Mesenchymal stem cell (in vitro differentiated cells and primary cell): ENCODE measurements at regions not wholly inside any gene's neighbourhood (a gene's known extent, or its start where the extent isn't known, plus 50 kb on each side); places are given as distances from the start of the nearest gene placed in this dataset.

ENCODE experiments used
- DNase-seq: peaks from one replicate; pipeline ENCODE4 v3.0.0-alpha.2; 2013
- H2AFZ ChIP-seq: one replicate; pipeline ENCODE4 v1.6.1; 2013; ENCODE audit warnings: low read depth, mild to moderate bottlenecking, control low read depth, inconsistent platforms, low read length, moderate library complexity
- H2AK5ac ChIP-seq: 2 replicates; pipeline ENCODE4 v1.6.1; 2013; ENCODE audit warnings: low read length, moderate library complexity, mild to moderate bottlenecking, inconsistent platforms; ENCODE audit not compliant: severe bottlenecking
- H2BK120ac ChIP-seq: one replicate; pipeline ENCODE4 v1.6.1; 2013; ENCODE audit warnings: low read depth, mild to moderate bottlenecking, inconsistent platforms, low read length, moderate library complexity
- H2BK12ac ChIP-seq, 2 experiments: one replicate each; pipeline ENCODE4 v1.6.1; 2013; ENCODE audit warnings: inconsistent platforms in 2 of 2, low read length in 2 of 2, mild to moderate bottlenecking in 2 of 2, moderate library complexity in 2 of 2, control low read depth in 1 of 2
- H2BK15ac ChIP-seq: one replicate; pipeline ENCODE4 v1.6.1; 2013; ENCODE audit warnings: mild to moderate bottlenecking, low read depth, inconsistent platforms; ENCODE audit not compliant: poor library complexity, severe bottlenecking
- H2BK5ac ChIP-seq: 2 replicates; pipeline ENCODE4 v1.6.1; 2013; ENCODE audit warnings: low read depth, mild to moderate bottlenecking, low read length, control low read depth, inconsistent platforms; ENCODE audit not compliant: poor library complexity, severe bottlenecking
- H3K14ac ChIP-seq, 2 experiments: one replicate each; pipeline ENCODE4 v1.6.1; 2013; ENCODE audit warnings: inconsistent platforms in 2 of 2, low read length in 2 of 2, control low read depth in 1 of 2, mild to moderate bottlenecking in 1 of 2, moderate library complexity in 1 of 2
- H3K18ac ChIP-seq, 2 experiments: one replicate each; pipeline ENCODE4 v1.6.1; 2013; ENCODE audit warnings: inconsistent platforms in 2 of 2, low read length in 2 of 2, control low read depth in 1 of 2, low read depth in 1 of 2, mild to moderate bottlenecking in 1 of 2
- H3K23ac ChIP-seq, 2 experiments: one replicate each; pipeline ENCODE4 v1.6.1; 2013; ENCODE audit warnings: inconsistent platforms in 2 of 2, low read length in 2 of 2, mild to moderate bottlenecking in 2 of 2, moderate library complexity in 2 of 2, control low read depth in 1 of 2
- H3K27ac ChIP-seq: 2 replicates; pipeline ENCODE4 v1.5.1; 2013; ENCODE audit warnings: mild to moderate bottlenecking, moderate library complexity, low read length, control low read depth, inconsistent platforms; ENCODE audit not compliant: poor library complexity, severe bottlenecking
- H3K27me3 ChIP-seq, 2 experiments: 2 replicates each; pipeline versions ENCODE4 v1.6.1 to v1.7.0; 2013; ENCODE audit warnings: low read length in 2 of 2, mild to moderate bottlenecking in 2 of 2, moderate library complexity in 2 of 2, control low read depth in 1 of 2, inconsistent platforms in 1 of 2; ENCODE audit not compliant: control insufficient read depth in 1 of 2, insufficient read depth in 1 of 2
- H3K36me3 ChIP-seq, 2 experiments: 2 replicates each; pipeline versions ENCODE4 v1.6.1 to v1.7.0; 2013; ENCODE audit warnings: low read length in 2 of 2, control low read depth in 1 of 2, inconsistent platforms in 1 of 2, low read depth in 1 of 2, mild to moderate bottlenecking in 1 of 2; ENCODE audit not compliant: insufficient read depth in 2 of 2, control insufficient read depth in 1 of 2
- H3K4ac ChIP-seq, 2 experiments: one replicate each; pipeline ENCODE4 v1.6.1; 2013; ENCODE audit warnings: inconsistent platforms in 2 of 2, low read length in 2 of 2, mild to moderate bottlenecking in 2 of 2, moderate library complexity in 2 of 2, control low read depth in 1 of 2, low read depth in 1 of 2
- H3K4me1 ChIP-seq: 2 replicates; pipeline ENCODE4 v1.6.1; 2013; ENCODE audit warnings: low read depth, low read length, control low read depth; ENCODE audit not compliant: control insufficient read depth, insufficient read depth
- H3K4me2 ChIP-seq: 2 replicates; pipeline ENCODE4 v1.6.1; 2013; ENCODE audit warnings: low read length, mild to moderate bottlenecking, inconsistent platforms; ENCODE audit not compliant: poor library complexity, severe bottlenecking
- H3K4me3 ChIP-seq, 2 experiments: 2 replicates each; pipeline versions ENCODE4 v1.5.1 to v1.7.0; 2013; ENCODE audit warnings: low read length in 2 of 2, mild to moderate bottlenecking in 2 of 2, control low read depth in 1 of 2, low read depth in 1 of 2; ENCODE audit not compliant: insufficient read depth in 1 of 2
- H3K79me1 ChIP-seq: replicated peaks from 2 replicates; pipeline ENCODE4 v1.6.1; 2013; ENCODE audit warnings: mild to moderate bottlenecking, control low read depth, low read length, inconsistent platforms; ENCODE audit not compliant: poor library complexity, severe bottlenecking
- H3K9ac ChIP-seq: 2 replicates; pipeline ENCODE4 v1.7.0; 2013; ENCODE audit warnings: mild to moderate bottlenecking, low read length, moderate library complexity
- H3K9me3 ChIP-seq: 2 replicates; pipeline ENCODE4 v1.7.0; 2013; ENCODE audit warnings: mild to moderate bottlenecking, low read length; ENCODE audit not compliant: control insufficient read depth
- H4K8ac ChIP-seq: one replicate; pipeline ENCODE4 v1.6.1; 2013; ENCODE audit warnings: inconsistent platforms, mild to moderate bottlenecking, low read length, moderate library complexity
- H4K91ac ChIP-seq: one replicate; pipeline ENCODE4 v1.6.1; 2013; ENCODE audit warnings: mild to moderate bottlenecking, low read length, inconsistent platforms
- WGBS: methylation state at CpG from one replicate; pipeline ENCODE4 v1.1.7; 2013; ENCODE audit warnings: mixed read lengths; 5-methylcytosine and 5-hydroxymethylcytosine counted together

GRCh38 chr5:121667292-121667691 is 184.4 kb upstream of the FTMT start:
- H4K8ac ChIP-seq, result no peak overlapping the region
- no peak overlapping the region for H3K18ac ChIP-seq
- H2AK5ac ChIP-seq, result no peak overlapping the region
- no peak overlapping the region for H2BK5ac ChIP-seq
- H3K79me1 ChIP-seq, result no peaks in the 10 kb centered on the region
- H3K9ac ChIP-seq, result no peak overlapping the region
- no peak overlapping the region for H3K27ac ChIP-seq
- H3K4ac ChIP-seq, result no peak overlapping the region
- no peaks in the 10 kb centered on the region for H3K9me3 ChIP-seq
- no peak overlapping the region for H3K4me2 ChIP-seq
- no peak overlapping the region for H2AFZ ChIP-seq
- H2BK120ac ChIP-seq, result no peak overlapping the region
- H2BK15ac ChIP-seq, result no peak overlapping the region
- no peaks in the 10 kb centered on the region for H3K4me1 ChIP-seq
- H3K4me3 ChIP-seq, result no peak overlapping the region
- WGBS, result 100% methylated on average over 1 of the region's 3 CpGs
- no peaks in the 10 kb centered on the region for H3K27me3 ChIP-seq
- H3K23ac ChIP-seq, result no peak overlapping the region
- DNase-seq, result no peak
- H2BK12ac ChIP-seq, result no peak overlapping the region
- H4K91ac ChIP-seq, result no peak overlapping the region
- H3K36me3 ChIP-seq, result no peaks in the 10 kb centered on the region
- no peak overlapping the region for H3K14ac ChIP-seq

GRCh38 chr5:121668635-121669034 is 183.0 kb upstream of the FTMT start:
- Histone ChIP-seq H3K14ac (no peak overlapping the region), H2AK5ac (no peak overlapping the region), H2BK120ac (no peak overlapping the region), H3K4me3 (no peak overlapping the region), H3K36me3 (no peaks in the 10 kb centered on the region), H3K23ac (no peak overlapping the region), H3K79me1 (no peaks in the 10 kb centered on the region), H3K27ac (peak overlapping the region; percentile 76), H2BK5ac (no peak overlapping the region), H3K9ac (no peak overlapping the region), H3K18ac (no peak overlapping the region), H4K91ac (no peak overlapping the region), H3K27me3 (no peaks in the 10 kb centered on the region), H2BK15ac (no peak overlapping the region), H2BK12ac (no peak overlapping the region), H3K4me1 (no peaks in the 10 kb centered on the region), H3K4ac (no peak overlapping the region), H4K8ac (no peak overlapping the region), H2AFZ (no peak overlapping the region), H3K9me3 (no peaks in the 10 kb centered on the region), H3K4me2 (no peak overlapping the region)
- peak; percentile 8 for DNase-seq
- WGBS, result 34% methylated on average over 1 of the region's 1 CpG

- no peak overlapping the region for H3K27ac ChIP-seq
- H4K8ac ChIP-seq, result no peak overlapping the region
- H2BK12ac ChIP-seq, result no peak overlapping the region
- 100% methylated on average over 2 of the region's 2 CpGs for WGBS
- no peak overlapping the region for H3K23ac ChIP-seq
- H3K4me2 ChIP-seq, result no peak overlapping the region
- no peak overlapping the region for H2BK5ac ChIP-seq
- H2BK15ac ChIP-seq, result no peak overlapping the region
- no peaks in the 10 kb centered on the region for H3K27me3 ChIP-seq
- H3K18ac ChIP-seq, result no peak overlapping the region
- H2AFZ ChIP-seq, result no peak overlapping the region
- no peak overlapping the region for H3K4ac ChIP-seq
- no peaks in the 10 kb centered on the region for H3K36me3 ChIP-seq
- no peak overlapping the region for H3K4me3 ChIP-seq
- H3K9me3 ChIP-seq, result no peaks in the 10 kb centered on the region
- H2AK5ac ChIP-seq, result no peak overlapping the region
- H2BK120ac ChIP-seq, result no peak overlapping the region
- no peak overlapping the region for H3K9ac ChIP-seq
- DNase-seq, result no peak
- no peak overlapping the region for H3K14ac ChIP-seq
- H3K79me1 ChIP-seq, result no peaks in the 10 kb centered on the region
- no peaks in the 10 kb centered on the region for H3K4me1 ChIP-seq
- H4K91ac ChIP-seq, result no peak overlapping the region
Observed at GRCh38 chr5:121671624-121672023, 180.1 kb upstream of the FTMT start.

DNA sequence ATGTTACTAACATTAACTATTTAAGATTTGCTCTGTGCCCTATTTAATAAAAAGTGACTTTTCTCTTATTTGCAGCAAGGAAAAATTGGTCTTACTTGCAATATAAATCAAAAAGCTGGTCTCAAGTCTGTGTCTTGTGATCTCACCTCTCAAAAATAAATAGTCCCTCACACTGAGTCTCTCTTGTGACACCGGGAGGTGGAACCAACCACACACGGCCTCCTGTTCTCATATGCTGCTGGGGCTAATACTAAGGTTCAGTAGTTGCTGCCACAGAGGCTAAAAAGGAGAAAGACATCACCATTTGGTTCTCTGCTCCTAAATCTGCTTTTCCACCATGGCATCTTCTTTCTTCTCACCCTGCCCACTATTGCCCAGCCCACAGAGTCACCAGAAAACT is 175.8 kb upstream of the FTMT start:
- Histone ChIP-seq H3K18ac (no peak overlapping the region), H4K8ac (no peak overlapping the region), H3K27me3 (no peaks in the 10 kb centered on the region), H4K91ac (no peak overlapping the region), H3K9ac (no peak overlapping the region), H3K9me3 (no peaks in the 10 kb centered on the region), H2AFZ (peak overlapping the region; percentile 61), H2BK12ac (no peak overlapping the region), H3K14ac (no peak overlapping the region), H2AK5ac (no peak overlapping the region), H2BK120ac (no peak overlapping the region), H3K4me2 (no peak overlapping the region), H3K4ac (no peak overlapping the region), H3K4me1 (no peaks in the 10 kb centered on the region), H2BK5ac (no peak overlapping the region), H3K36me3 (no peaks in the 10 kb centered on the region), H2BK15ac (no peak overlapping the region), H3K79me1 (no peaks in the 10 kb centered on the region), H3K23ac (no peak overlapping the region), H3K4me3 (no peak overlapping the region), H3K27ac (no peak overlapping the region)
- no peak for DNase-seq
- 68% methylated on average over 2 of the region's 2 CpGs for WGBS
